DMS53 treated with DMSO at 0.1 percent for 48 hours (cell line): ENCODE measurements at regions not wholly inside any gene's neighbourhood (a gene's known extent, or its start where the extent isn't known, plus 50 kb on each side); places are given as distances from the start of the nearest gene placed in this dataset.
"Not testable (repeated sequence)": the region's sequence is repeated elsewhere in the genome, so short reads cannot be mapped to it uniquely, and the experiment has no call there.

Source experiments
- DNase-seq: peaks from one replicate; lab custom pipeline; 2025; ENCODE audit not compliant: unreplicated experiment; lab: John Stamatoyannopoulos, UW

- DNase-seq, result peak; percentile 23
Observed at GRCh38 chr11:44416776-44417175, 106.8 kb upstream of the ALX4 start.

- DNase-seq, result peak; percentile 9
Observed at GRCh38 chr11:44417731-44418455, 108.0 kb upstream of the ALX4 start.

DNA sequence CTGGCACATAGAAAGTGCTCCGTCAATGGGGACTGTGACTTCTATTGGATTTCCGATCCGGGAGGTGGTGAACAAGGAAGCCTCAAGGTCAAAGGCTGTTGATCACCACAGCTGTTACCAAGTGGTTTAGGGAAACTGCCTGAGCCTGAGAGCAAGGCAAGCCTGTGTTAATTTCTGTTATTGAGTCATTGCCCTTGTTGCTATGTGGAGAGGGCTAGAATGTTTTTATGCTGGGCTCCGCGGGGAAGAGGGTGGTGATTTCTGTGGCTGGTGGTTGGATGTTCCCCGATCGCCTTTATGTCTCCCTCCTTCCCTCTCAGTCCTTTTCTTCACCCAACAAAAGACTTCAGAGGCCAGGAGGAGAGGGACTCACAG lies 108.5 kb upstream of the ALX4 start:
- no peak for DNase-seq

GRCh38 chr11:44421090-44421675 lies 111.2 kb upstream of the ALX4 start:
- DNase-seq, result no peak

- no peak for DNase-seq
Observed at GRCh38 chr11:44423289-44423688, 113.3 kb upstream of the ALX4 start.

- DNase-seq, result no peak
Observed at GRCh38 chr11:44424841-44425240, 114.9 kb upstream of the ALX4 start.

DNA sequence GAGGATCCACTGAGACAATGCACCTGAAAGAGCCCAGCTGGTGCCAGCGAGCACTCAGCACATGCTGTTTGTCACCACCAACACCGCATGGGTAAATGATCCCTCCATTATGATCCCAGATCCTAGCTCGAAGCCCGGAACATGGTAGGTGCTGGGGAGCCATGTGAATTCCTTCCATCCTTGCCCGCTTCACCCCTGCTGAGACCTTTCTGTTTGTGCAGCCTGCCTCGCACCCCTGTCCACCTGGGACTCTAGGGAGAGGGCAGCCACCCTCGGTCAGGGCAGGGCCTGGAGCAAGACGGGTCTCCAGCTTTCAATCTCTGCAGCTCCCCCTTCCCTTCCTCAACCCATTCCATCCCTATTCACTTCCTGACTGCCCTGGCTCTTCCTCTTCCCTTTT lies 116.2 kb upstream of the ALX4 start:
- DNase-seq, result no peak

DNA sequence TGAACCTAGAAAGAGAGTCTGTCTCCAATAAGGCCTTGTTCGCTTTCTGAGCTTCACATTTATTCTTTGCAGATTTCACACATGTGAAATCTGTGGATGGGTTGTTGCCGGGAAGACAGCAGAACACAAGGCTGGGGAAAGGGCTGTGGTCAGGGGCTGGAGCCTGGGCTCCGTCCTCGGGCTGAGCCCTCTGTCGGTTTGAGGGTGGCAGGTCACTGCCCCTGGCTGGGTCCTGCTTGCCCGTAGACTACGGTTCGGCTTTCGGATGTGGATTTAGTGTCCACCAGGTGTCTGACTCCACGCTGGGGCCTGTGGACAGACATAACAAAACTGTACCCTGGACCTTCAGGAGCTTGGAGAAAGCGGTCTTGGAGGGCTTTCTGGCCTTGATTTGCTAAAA lies 117.0 kb upstream of the ALX4 start:
- DNase-seq, result no peak

- no peak for DNase-seq
Observed at GRCh38 chr11:44427432-44427831, 117.5 kb upstream of the ALX4 start.

DNA sequence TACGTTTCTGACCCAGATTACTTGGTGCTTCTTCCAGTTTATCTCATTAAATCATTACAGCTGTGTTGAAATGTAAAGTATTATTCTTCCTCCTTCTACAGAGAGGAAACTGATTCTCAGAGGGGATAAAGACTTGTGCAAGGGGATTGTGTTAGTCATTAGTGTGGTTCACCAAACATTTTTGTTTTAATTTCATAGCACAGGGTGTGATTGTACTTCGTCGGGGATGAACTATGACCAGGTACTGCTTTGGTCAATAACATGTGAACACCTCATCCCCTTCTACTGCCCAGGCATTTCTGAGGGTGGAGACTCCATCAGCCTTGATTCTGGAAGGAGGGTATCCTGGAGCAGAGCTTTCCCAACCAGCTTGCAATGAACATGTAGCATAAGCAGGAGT lies 120.2 kb upstream of the ALX4 start:
- DNase-seq, result no peak

GRCh38 chr11:44434191-44434590 lies 124.3 kb upstream of the ALX4 start:
- peak; percentile 1 for DNase-seq

GRCh38 chr11:44437122-44437521 lies 127.2 kb upstream of the ALX4 start:
- no peak for DNase-seq

DNA sequence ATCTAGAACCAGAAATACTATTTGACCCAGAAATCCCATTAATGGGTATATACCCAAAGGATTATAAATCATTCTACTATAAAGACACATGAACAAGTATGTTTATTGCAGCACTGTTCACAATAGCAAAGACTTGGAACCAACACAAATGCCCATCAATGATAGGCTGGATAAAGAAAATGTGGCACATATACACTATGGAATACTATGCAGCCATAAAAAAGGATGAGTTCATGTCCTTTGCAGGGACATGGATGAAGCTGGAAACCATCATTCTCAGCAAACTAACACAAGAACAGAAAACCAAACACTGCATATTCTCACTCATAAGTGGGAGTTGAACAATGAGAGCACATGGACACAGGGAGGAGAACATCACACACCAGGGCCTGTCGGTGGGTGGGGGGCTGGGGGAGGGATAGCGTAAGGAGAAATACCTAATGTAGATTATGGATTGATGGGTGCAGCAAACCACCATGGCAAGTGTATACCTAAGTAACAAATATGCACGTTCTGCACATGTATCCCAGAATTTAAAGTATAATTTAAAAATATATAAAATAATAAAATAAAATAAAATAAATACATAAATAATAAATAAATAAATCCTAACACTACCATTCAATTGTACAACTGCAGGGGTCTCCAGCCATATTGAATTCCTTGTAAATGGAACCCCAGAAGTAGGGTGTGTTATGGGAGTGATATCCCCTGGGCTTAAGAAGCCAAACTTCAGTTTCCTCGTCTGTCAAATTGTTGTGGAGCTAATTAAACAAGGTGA lies 122.4 kb upstream of the CD82 start:
- DNase-seq, result not testable (repeated sequence)

- no peak for DNase-seq
Observed at GRCh38 chr11:44443836-44444769, 121.4 kb upstream of the CD82 start.

GRCh38 chr11:44444770-44445321 lies 120.6 kb upstream of the CD82 start:
- DNase-seq, result no peak

DNA sequence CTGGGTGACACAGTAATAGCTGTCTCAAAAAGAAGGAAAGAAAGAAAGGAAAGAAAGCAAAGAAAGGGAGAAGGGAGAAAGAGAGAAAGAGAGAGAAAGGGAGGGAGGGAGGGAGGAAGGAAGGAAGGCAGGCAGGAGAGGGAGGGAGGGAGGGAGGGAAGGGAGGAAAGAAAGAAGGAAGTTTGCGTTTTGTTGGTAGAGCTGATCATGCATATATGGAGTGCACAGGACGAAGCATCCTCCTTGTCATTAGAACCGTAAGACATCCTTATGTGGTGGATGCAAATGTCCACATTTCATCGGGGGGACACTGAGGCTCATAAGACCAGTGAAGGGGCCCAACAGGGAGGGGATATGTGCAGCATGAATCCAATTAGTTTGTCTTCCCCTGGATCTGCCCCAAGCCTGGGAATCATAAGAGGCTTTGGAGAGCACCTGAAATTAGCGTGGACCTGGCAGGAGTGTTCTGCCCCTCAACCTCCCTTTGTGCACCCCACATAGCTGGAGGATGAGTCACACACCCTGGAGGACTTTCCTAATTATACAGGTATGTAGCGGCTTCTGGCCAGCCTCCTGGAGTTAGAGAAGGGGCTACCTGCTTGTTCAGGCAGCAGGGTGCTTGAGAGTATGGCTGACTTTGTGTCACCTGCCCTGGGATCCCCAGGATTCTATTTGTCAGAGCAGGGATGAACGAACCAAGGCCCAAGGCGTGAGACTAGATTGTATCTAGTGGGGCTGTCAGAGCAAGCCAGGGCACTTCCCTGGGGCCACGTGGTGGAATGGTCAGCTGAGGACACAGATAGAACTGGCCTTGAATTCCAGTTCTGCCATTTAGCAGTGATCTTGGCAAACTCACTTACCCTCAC lies 119.7 kb upstream of the CD82 start:
- DNase-seq, result no peak

DNA sequence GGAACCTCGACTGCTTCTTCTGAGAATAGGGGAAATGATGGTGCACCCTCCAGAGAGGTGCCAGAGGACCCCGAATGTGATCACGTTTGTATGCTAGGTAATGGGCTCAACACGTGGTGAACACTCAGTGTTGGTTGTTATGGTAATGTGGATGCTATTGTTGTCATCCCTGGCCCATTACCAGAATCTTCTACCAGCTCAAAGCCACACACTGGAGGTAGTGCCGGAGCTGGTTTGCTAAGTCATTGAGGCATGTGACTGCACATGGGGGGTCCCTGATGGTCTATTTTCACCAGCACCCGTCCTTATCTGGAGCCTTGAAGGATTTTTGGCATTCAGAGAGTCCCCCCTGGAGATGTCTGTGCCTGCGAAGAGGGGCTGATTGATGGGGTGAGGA lies 119.1 kb upstream of the CD82 start:
- no peak for DNase-seq

DNA sequence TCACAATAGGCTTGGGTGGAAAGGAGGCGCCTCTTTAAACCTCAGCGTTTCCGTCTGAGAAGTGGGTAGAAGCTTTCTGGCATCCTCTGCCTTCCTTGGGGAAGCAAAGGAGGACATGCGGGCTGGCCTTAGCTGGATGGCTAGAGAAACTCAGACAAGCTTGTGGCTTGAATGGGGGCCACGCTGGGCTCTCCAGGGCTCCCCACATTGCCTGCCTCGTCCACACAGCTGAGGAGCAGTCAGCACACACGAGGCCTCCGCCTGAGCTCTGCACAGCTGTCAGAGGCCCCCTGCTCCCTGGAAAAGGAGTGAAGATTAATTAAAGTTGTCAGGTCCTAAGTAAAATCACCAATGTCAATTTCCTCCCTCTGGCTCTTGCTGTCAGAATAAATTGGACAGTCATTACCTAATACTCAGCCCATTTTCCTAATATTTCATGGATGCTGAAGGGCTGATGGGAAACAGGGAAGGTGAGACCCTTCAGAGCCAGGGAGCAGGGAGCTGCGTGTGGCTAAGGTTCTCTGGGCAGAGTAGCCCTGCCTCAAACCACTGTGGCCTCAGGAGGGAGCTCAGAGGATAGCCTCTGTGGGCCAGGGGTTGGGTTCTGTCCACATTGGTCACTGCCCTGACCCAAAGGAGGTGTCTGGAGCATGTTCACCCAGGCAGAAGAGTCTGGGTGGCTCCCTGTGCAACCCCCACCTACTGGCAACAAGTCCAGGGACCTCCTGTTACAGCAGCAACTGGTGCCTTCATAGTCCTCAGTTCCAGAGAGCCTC lies 118.3 kb upstream of the CD82 start:
- no peak for DNase-seq

DNA sequence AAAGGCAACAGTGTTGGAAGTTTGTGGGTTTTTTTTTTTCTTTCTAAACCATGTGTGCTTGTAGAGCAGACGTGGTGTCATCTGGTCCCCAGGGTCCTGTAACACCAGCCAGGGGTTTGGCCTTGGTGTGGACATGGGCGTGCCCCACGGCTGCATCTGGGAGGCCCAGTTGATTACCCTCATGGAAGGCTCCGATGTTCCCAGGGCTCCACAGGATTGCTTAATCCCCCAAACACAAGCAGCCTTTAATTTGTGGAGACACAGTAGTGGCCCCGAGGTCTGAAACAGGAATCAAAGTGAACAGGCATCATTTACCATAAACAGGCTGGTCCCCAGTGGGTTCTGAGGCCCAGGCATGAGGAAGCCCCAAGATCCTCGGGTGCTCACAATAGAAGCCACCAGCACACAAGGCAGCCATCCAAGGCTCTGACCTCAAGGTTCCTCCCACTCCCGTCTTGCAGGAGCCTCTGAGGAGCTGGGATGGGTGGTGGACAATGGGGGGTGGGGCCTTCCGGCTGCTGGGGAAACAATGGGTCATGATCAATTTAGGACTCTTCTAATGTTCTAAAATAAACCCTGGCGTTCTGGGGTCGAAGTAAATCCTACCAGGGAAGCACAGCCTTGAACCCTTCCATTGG lies 115.0 kb upstream of the CD82 start:
- DNase-seq, result no peak
